Endothelial cell of umbilical vein (primary cell): ENCODE measurements at regions not wholly inside any gene's neighbourhood (a gene's known extent, or its start where the extent isn't known, plus 50 kb on each side); places are given as distances from the start of the nearest gene placed in this dataset.

Experiments used
- BruUV-seq: library from RNA; stranded (reverse); fragments of 400-500 nt; replicated peaks from 2 replicates; lab custom pipeline; 2021; lab: Mats Ljungman, UMichigan
- CTCF ChIA-PET: fragments of 300-600, 350-600 bp; sonication (Branson Sonifier 250); formaldehyde crosslinking; loops from one replicate; lab custom pipeline; 2021; ENCODE audit warnings: antibody characterized with exemption, inconsistent platforms; lab: Charles Lee
- POLR2A ChIA-PET: fragments of 300-600, 350-600 bp; sonication (Branson Sonifier 250); formaldehyde crosslinking; loops from one replicate; lab custom pipeline; 2021; ENCODE audit warnings: antibody characterized with exemption, inconsistent platforms; lab: Charles Lee
- DNase-seq: peaks from one replicate; pipeline ENCODE4 v3.0.0-alpha.2; 2011; ENCODE audit warnings: low read depth, low spot score
- FAIRE-seq: peaks from 2 replicates; lab custom pipeline; 2011; peaks lifted over from hg19 to GRCh38; lab: Jason Lieb, UNC
- H2AFZ ChIP-seq: 2 replicates; pipeline ENCODE4 v1.6.0; 2012; ENCODE audit warnings: low read depth, low read length, control low read depth, inconsistent platforms
- H3K27ac ChIP-seq: 2 replicates; pipeline ENCODE4 v1.5.1; 2011; ENCODE audit warnings: low read depth, mild to moderate bottlenecking, control low read depth, low read length, moderate library complexity; ENCODE audit not compliant: insufficient read depth
- H3K27me3 ChIP-seq, 2 experiments: 2 replicates each; pipeline versions ENCODE4 v1.6.0 to v1.6.1; 2011; ENCODE audit warnings: low read length in 2 of 2, mixed read lengths in 1 of 2; ENCODE audit not compliant: control insufficient read depth in 2 of 2, insufficient read depth in 2 of 2
- H3K36me3 ChIP-seq, 2 experiments: 2 replicates in 1 of 2; 3 replicates in 1 of 2; pipeline ENCODE4 v1.5.1; 2011; ENCODE audit warnings: low read length in 2 of 2, mild to moderate bottlenecking in 1 of 2, moderate library complexity in 1 of 2; ENCODE audit not compliant: control insufficient read depth in 2 of 2, insufficient read depth in 2 of 2; ENCODE audit errors: extremely low read depth in 1 of 2
- H3K4me1 ChIP-seq: 3 replicates; pipeline ENCODE4 v1.5.1; 2011; ENCODE audit warnings: mild to moderate bottlenecking, low read length; ENCODE audit not compliant: control insufficient read depth, insufficient read depth; ENCODE audit errors: extremely low read depth
- H3K4me2 ChIP-seq: 2 replicates; pipeline ENCODE4 v1.6.1; 2011; ENCODE audit warnings: low read length, control low read depth, mixed read lengths; ENCODE audit not compliant: insufficient read depth
- H3K4me3 ChIP-seq, 3 experiments: fragments of 200-600 bp in 1 of 3; sonication (generic), shearing (Covaris generic) in 1 of 3; replicated peaks in 1 of 3; 2 replicates each; pipeline ENCODE4 v1.5.1; 2011 to 2016; ENCODE audit warnings: control low read depth in 3 of 3, low read length in 3 of 3, mild to moderate bottlenecking in 2 of 3, inconsistent platforms in 1 of 3, low read depth in 1 of 3, moderate library complexity in 1 of 3; ENCODE audit not compliant: insufficient read depth in 1 of 3
- H3K79me2 ChIP-seq: 2 replicates; pipeline ENCODE4 v1.6.0; 2012; ENCODE audit warnings: low read length, inconsistent platforms; ENCODE audit not compliant: control insufficient read depth, insufficient read depth
- H3K9ac ChIP-seq: replicated peaks from 2 replicates; pipeline ENCODE3; 2011; ENCODE audit warnings: low read length, control low read depth; ENCODE audit not compliant: insufficient read depth; ENCODE audit errors: extremely low read depth
- H3K9me1 ChIP-seq: replicated peaks from 3 replicates; pipeline ENCODE4 v1.6.0; 2011; ENCODE audit warnings: mild to moderate bottlenecking, low read length; ENCODE audit not compliant: control insufficient read depth, insufficient read depth; ENCODE audit errors: extremely low read depth
- H3K9me3 ChIP-seq: replicated peaks from 2 replicates; pipeline ENCODE4 v1.5.1; 2012; ENCODE audit warnings: low read length, inconsistent platforms; ENCODE audit not compliant: control insufficient read depth, insufficient read depth
- H4K20me1 ChIP-seq: replicated peaks from 2 replicates; pipeline ENCODE3; 2011; ENCODE audit warnings: mild to moderate bottlenecking, low read length; ENCODE audit not compliant: control insufficient read depth, insufficient read depth; ENCODE audit errors: extremely low read depth
- CTCF ChIP-seq, 2 donors: IDR thresholded peaks; 1 replicate in 1 of 2; 2 replicates in 1 of 2; pipeline ENCODE4 v1.5.1; 2011; ENCODE audit warnings: low read length in 2 of 2, mild to moderate bottlenecking in 2 of 2, moderate library complexity in 2 of 2, control low read depth in 1 of 2, inconsistent platforms in 1 of 2, low read depth in 1 of 2; ENCODE audit not compliant: insufficient read depth in 1 of 2; ENCODE audit errors: extremely low read depth in 1 of 2
- EZH2 ChIP-seq: IDR thresholded peaks from 2 replicates; pipeline ENCODE4 v1.6.1; 2012; ENCODE audit warnings: borderline replicate concordance, low read depth, mild to moderate bottlenecking, moderate library complexity, low read length, inconsistent platforms; ENCODE audit not compliant: severe bottlenecking
- FOS ChIP-seq: IDR thresholded peaks from 2 replicates; pipeline ENCODE4 v1.6.1; 2011; ENCODE audit warnings: mild to moderate bottlenecking, low read length, moderate library complexity, borderline replicate concordance; ENCODE audit not compliant: insufficient read depth
- GATA2 ChIP-seq: IDR thresholded peaks from 2 replicates; pipeline ENCODE4 v1.7.0; 2011; ENCODE audit warnings: low read depth, mild to moderate bottlenecking, moderate library complexity, mixed read lengths, low read length; ENCODE audit not compliant: insufficient read length, insufficient read depth
- JUN ChIP-seq: IDR thresholded peaks from 2 replicates; pipeline ENCODE4 v1.6.1; 2011; ENCODE audit warnings: borderline replicate concordance, low read depth; ENCODE audit not compliant: insufficient read length, insufficient read depth
- MAX ChIP-seq: IDR thresholded peaks from 2 replicates; pipeline ENCODE4 v1.6.1; 2011; ENCODE audit not compliant: insufficient read depth, insufficient read length
- MYC ChIP-seq: IDR thresholded peaks from one replicate; pipeline ENCODE4 v1.6.1; 2011; ENCODE audit warnings: mild to moderate bottlenecking, low read depth, low read length
- POLR2A ChIP-seq: IDR thresholded peaks from 2 replicates; pipeline ENCODE4 v1.6.1; 2012; ENCODE audit warnings: low read depth, mild to moderate bottlenecking, control low read depth, low read length
- POLR2AphosphoS5 ChIP-seq: IDR thresholded peaks from 2 replicates; pipeline ENCODE4 v1.6.1; 2012; ENCODE audit warnings: low read depth, mild to moderate bottlenecking, control low read depth, low read length, moderate library complexity; ENCODE audit not compliant: insufficient read depth
- dilution Hi-C: fragments of 300-500 bp; cut with MboI; formaldehyde crosslinking; loops from one replicate; pipeline ENCODE4 v1.15.0; 2019; ENCODE audit warnings: low sequenced_read_pairs; ENCODE audit not compliant: extremely low pct_ligation_motif_present
- intact Hi-C: fragments of 100-400 bp; cut with micrococcal nuclease; formaldehyde crosslinking; loops from one replicate; pipeline ENCODE4 v1.10.0; 2022

- CTCF ChIA-PET: interaction anchor here (0.9 to 1.8 kb wide), 8 partner anchors 8 to 868 kb away, joined by 3 to 10 read pairs (median 6); no protein-coding TSS in a partner anchor
- H3K79me2 ChIP-seq: no peaks in the 10 kb centered on the region
- H3K4me1 ChIP-seq: no peaks in the 10 kb centered on the region
- BruUV-seq: no TSS peak
- intact Hi-C loops (loop anchor here (10.0 kb wide), 2 partner anchors 313 to 563 kb away; no protein-coding TSS in a partner anchor), dilution Hi-C loops (no loop called here)
- no peak overlapping the region for H3K4me2 ChIP-seq
- no peak overlapping the region for H3K27ac ChIP-seq
- no peaks in the 10 kb centered on the region for H3K27me3 ChIP-seq
- H3K9me3 ChIP-seq: no peaks in the 10 kb centered on the region
- TF ChIP-seq MYC: no peak
- no peak for TF ChIP-seq JUN
- no peak for TF ChIP-seq CTCF (IDR thresholded peaks at IDR 0.05; ENCODE audit: extremely low read depth in 1 of 2, insufficient read depth in 1 of 2, low read depth in 1 of 2, low read length in 2 of 2)
- no peak overlapping the region for H3K4me3 ChIP-seq
- no peaks in the 10 kb centered on the region for H4K20me1 ChIP-seq
- no peaks in the 10 kb centered on the region for H3K36me3 ChIP-seq
- POLR2A ChIA-PET: no interaction called here
- FAIRE-seq: no peak
- H2AFZ ChIP-seq: no peak overlapping the region
- H3K9ac ChIP-seq: no peak overlapping the region
- no peak for DNase-seq
- no peaks in the 10 kb centered on the region for H3K9me1 ChIP-seq
Measured at GRCh38 chr2:160977376-160977775, 182.9 kb upstream of the TANK start.

GRCh38 chr2:160977854-160978253 lies 182.4 kb upstream of the TANK start:
- no peak overlapping the region for H3K4me3 ChIP-seq
- H3K36me3 ChIP-seq: no peaks in the 10 kb centered on the region
- H3K9ac ChIP-seq: no peak overlapping the region
- intact Hi-C loops (loop anchor here (10.0 kb wide), 2 partner anchors 313 to 563 kb away; no protein-coding TSS in a partner anchor), dilution Hi-C loops (no loop called here)
- H3K79me2 ChIP-seq: no peaks in the 10 kb centered on the region
- POLR2A ChIA-PET: no interaction called here
- no peaks in the 10 kb centered on the region for H3K4me1 ChIP-seq
- H3K9me3 ChIP-seq: no peaks in the 10 kb centered on the region
- H3K27ac ChIP-seq: no peak overlapping the region
- TF ChIP-seq MYC: no peak
- no peak for TF ChIP-seq MAX
- TF ChIP-seq POLR2A: no peak
- no peak for TF ChIP-seq POLR2AphosphoS5
- no peak for TF ChIP-seq JUN
- TF ChIP-seq FOS: no peak
- TF ChIP-seq CTCF (IDR thresholded peaks at IDR 0.05; ENCODE audit: extremely low read depth in 1 of 2, insufficient read depth in 1 of 2, low read depth in 1 of 2, low read length in 2 of 2): no peak
- no peak for TF ChIP-seq GATA2
- TF ChIP-seq EZH2: no peak
- DNase-seq (no peak), FAIRE-seq (no peak)
- CTCF ChIA-PET: interaction anchor here (0.9 to 1.8 kb wide), 6 partner anchors 8 to 868 kb away, joined by 3 to 10 read pairs (median 6); no protein-coding TSS in a partner anchor
- no peaks in the 10 kb centered on the region for H3K9me1 ChIP-seq
- no peak overlapping the region for H3K4me2 ChIP-seq
- no peaks in the 10 kb centered on the region for H3K27me3 ChIP-seq
- BruUV-seq: no TSS peak
- H4K20me1 ChIP-seq: no peaks in the 10 kb centered on the region
- no peak overlapping the region for H2AFZ ChIP-seq
